ENCODE measurements at regions not wholly inside any gene's neighbourhood (a gene's known extent, or its start where the extent isn't known, plus 50 kb on each side); places are given as distances from the start of the nearest gene placed in this dataset.

DNA sequence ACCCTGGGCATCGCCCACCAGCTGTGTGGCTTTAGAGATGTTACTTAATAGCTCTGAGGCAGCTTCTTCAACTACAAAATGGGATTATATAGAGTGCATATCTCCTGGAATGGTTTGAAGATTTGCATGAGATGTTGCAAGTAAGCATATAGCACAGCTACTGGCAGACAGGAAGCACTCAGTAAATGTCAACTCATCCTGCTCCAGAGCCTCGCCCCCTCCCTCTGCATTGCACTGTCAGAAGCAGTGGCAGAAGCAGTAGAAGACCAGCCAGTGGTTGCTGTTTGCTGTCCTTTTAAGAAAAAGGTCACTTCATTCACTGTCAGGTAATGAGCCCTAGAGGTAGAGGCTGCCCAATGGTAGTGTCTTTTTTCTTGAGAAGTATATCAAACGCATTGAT lies 180.0 kb upstream of the GHITM start:
- Histone ChIP-seq H3K9ac (no peak overlapping the region), H3K27ac (no peak overlapping the region), H3K79me2 (ENCODE audit: insufficient read depth, low read depth) (no peaks in the 10 kb centered on the region), H4K20me1 (ENCODE audit: insufficient read depth) (no peaks in the 10 kb centered on the region), H3K4me2 (no peak overlapping the region), H3K4me1 (ENCODE audit: low read depth, poor library complexity, severe bottlenecking) (no peaks in the 10 kb centered on the region), H2AFZ (ENCODE audit: low read depth) (no peak overlapping the region), H3K27me3 (ENCODE audit: insufficient read depth, low read depth) (no peaks in the 10 kb centered on the region), H3K4me3 (IDR thresholded peaks at IDR 0.05; ENCODE audit: insufficient read depth, low read depth, low read length) (no peak overlapping the region), H3K36me3 (ENCODE audit: insufficient read depth) (no peaks in the 10 kb centered on the region)
- no peak for TF ChIP-seq CTCF (conservative IDR thresholded peaks at IDR 0.05; ENCODE audit: low read depth, low read length)

- H3K79me2 ChIP-seq (ENCODE audit: insufficient read depth, low read depth), result no peaks in the 10 kb centered on the region
- no peak overlapping the region for H3K4me2 ChIP-seq
- H3K4me3 ChIP-seq (IDR thresholded peaks at IDR 0.05; ENCODE audit: insufficient read depth, low read depth, low read length), result no peak overlapping the region
- H2AFZ ChIP-seq (ENCODE audit: low read depth), result no peak overlapping the region
- no peaks in the 10 kb centered on the region for H3K4me1 ChIP-seq (ENCODE audit: low read depth, poor library complexity, severe bottlenecking)
- H4K20me1 ChIP-seq (ENCODE audit: insufficient read depth), result no peaks in the 10 kb centered on the region
- no peak overlapping the region for H3K9ac ChIP-seq
- no peaks in the 10 kb centered on the region for H3K36me3 ChIP-seq (ENCODE audit: insufficient read depth)
- TF ChIP-seq CTCF (conservative IDR thresholded peaks at IDR 0.05; ENCODE audit: low read depth, low read length), result no peak
- H3K27ac ChIP-seq, result no peak overlapping the region
- no peaks in the 10 kb centered on the region for H3K27me3 ChIP-seq (ENCODE audit: insufficient read depth, low read depth)
Measured at GRCh38 chr10:83960125-83960524, 179.2 kb upstream of the GHITM start.

GRCh38 chr10:83961620-83962019 lies 177.7 kb upstream of the GHITM start:
- Histone ChIP-seq H3K4me1 (ENCODE audit: low read depth, poor library complexity, severe bottlenecking) (no peaks in the 10 kb centered on the region), H4K20me1 (ENCODE audit: insufficient read depth) (no peaks in the 10 kb centered on the region), H3K36me3 (ENCODE audit: insufficient read depth) (no peaks in the 10 kb centered on the region), H3K27me3 (ENCODE audit: insufficient read depth, low read depth) (no peaks in the 10 kb centered on the region), H3K79me2 (ENCODE audit: insufficient read depth, low read depth) (no peaks in the 10 kb centered on the region), H3K4me3 (IDR thresholded peaks at IDR 0.05; ENCODE audit: insufficient read depth, low read depth, low read length) (no peak overlapping the region), H2AFZ (ENCODE audit: low read depth) (no peak overlapping the region), H3K4me2 (no peak overlapping the region), H3K9ac (no peak overlapping the region), H3K27ac (no peak overlapping the region)
- TF ChIP-seq CTCF (conservative IDR thresholded peaks at IDR 0.05; ENCODE audit: low read depth, low read length), result no peak

DNA sequence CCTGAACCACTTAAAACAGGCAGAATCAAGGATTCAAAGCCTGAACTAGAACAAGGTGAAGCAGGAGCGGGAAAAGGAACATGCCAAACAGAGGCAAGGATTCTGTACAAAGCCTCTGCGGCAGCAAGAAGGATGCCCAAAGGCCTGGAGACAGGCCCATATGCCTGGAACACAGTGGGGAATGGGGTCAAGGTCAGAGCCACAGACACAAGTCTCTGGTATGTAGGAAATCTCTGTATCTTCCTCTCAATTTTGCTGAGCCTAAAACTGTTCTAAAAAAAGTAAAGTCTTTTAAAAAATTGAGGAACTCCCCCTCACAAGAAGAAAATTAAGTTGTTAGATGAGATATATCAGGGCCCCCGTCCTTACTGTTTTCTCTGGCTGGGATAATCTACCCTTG lies 175.9 kb upstream of the GHITM start:
- TF ChIP-seq CTCF (conservative IDR thresholded peaks at IDR 0.05; ENCODE audit: low read depth, low read length), result no peak
- Histone ChIP-seq H2AFZ (ENCODE audit: low read depth) (no peak overlapping the region), H3K79me2 (ENCODE audit: insufficient read depth, low read depth) (no peaks in the 10 kb centered on the region), H3K27ac (no peak overlapping the region), H3K4me1 (ENCODE audit: low read depth, poor library complexity, severe bottlenecking) (no peaks in the 10 kb centered on the region), H3K4me2 (no peak overlapping the region), H3K4me3 (IDR thresholded peaks at IDR 0.05; ENCODE audit: insufficient read depth, low read depth, low read length) (no peak overlapping the region), H3K27me3 (ENCODE audit: insufficient read depth, low read depth) (no peaks in the 10 kb centered on the region), H3K36me3 (ENCODE audit: insufficient read depth) (no peaks in the 10 kb centered on the region), H3K9ac (no peak overlapping the region), H4K20me1 (ENCODE audit: insufficient read depth) (no peaks in the 10 kb centered on the region)

DNA sequence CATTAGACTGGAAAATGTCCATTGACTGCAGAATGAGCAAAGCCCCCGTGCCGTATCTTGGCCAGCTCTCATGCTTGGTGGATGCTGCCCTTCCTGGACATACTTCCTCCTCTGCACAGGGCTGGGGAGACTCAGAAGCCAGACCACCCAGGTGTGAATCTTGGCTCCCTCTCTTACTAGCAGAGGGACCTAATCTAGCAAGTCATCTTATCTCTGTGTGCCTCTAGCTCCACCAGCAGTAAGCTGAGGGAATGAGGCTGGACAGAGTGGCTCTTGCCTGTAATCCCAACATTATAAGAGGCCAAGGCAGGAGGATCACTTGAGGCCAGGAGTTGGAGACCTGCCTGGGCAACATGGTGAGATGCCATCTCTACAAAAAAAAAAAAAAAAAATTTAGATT lies 173.8 kb upstream of the GHITM start:
- H3K79me2 ChIP-seq (ENCODE audit: insufficient read depth, low read depth), result no peaks in the 10 kb centered on the region
- no peak for TF ChIP-seq CTCF (conservative IDR thresholded peaks at IDR 0.05; ENCODE audit: low read depth, low read length)
- no peaks in the 10 kb centered on the region for H3K4me1 ChIP-seq (ENCODE audit: low read depth, poor library complexity, severe bottlenecking)
- H3K27ac ChIP-seq, result no peak overlapping the region
- H3K9ac ChIP-seq, result no peak overlapping the region
- H3K4me3 ChIP-seq (IDR thresholded peaks at IDR 0.05; ENCODE audit: insufficient read depth, low read depth, low read length), result no peak overlapping the region
- H2AFZ ChIP-seq (ENCODE audit: low read depth), result no peak overlapping the region
- H4K20me1 ChIP-seq (ENCODE audit: insufficient read depth), result no peaks in the 10 kb centered on the region
- no peaks in the 10 kb centered on the region for H3K36me3 ChIP-seq (ENCODE audit: insufficient read depth)
- no peak overlapping the region for H3K4me2 ChIP-seq
- no peaks in the 10 kb centered on the region for H3K27me3 ChIP-seq (ENCODE audit: insufficient read depth, low read depth)

All from KMS-11 (cell line).